AG20443 (cell line): ENCODE measurements at regions not wholly inside any gene's neighbourhood (a gene's known extent, or its start where the extent isn't known, plus 50 kb on each side); places are given as distances from the start of the nearest gene placed in this dataset.
A peak's percentile ranks its signal among the peaks of the same experiment; 100 is the strongest.
"Not testable (repeated sequence)": the region's sequence is repeated elsewhere in the genome, so short reads cannot be mapped to it uniquely, and the experiment has no call there.

Source experiments
- DNase-seq: peaks from one replicate; pipeline ENCODE4 v3.0.0; 2012; ENCODE audit warnings: low spot score, mixed read lengths

DNA sequence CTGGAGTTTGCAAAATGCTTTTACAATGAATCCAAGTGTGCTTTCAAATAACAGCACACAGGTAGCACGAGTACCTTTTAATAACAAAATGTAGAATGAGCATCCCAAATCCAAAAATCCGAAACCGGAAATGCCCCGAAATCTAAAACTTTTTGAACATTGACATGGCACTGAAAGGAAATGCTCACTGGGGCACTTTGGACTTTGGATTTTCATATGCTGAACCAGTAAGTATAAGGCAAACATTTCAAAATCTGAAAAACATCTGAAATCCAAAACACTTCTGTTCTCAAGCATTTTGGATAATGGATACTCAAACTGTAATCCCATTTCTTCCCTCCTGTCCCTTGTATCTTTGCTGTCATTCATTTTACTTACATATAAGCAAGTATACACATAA, 50.1 kb downstream of the GCNT4 start:
- DNase-seq, result no peak

DNA sequence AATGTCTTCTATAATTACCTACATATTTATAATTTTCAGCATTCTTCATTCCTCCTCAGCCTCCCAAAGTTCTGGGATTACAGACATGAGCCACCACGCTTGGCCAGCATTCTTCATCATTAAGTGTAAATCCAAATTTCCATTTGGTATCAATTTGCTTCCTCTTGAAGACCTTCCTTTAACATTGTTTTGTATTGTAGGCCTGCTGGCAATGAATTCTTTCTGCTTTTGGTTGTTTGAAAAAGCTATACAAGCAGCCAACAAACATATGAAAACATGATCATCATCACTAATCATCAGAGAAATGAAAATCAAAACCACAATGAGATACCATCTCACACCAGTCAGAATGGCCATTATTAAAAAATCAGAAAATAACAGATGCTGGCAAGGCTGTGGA, 56.4 kb downstream of the GCNT4 start:
- no peak for DNase-seq

- no peak for DNase-seq
These were observed 57.5 kb downstream of the GCNT4 start for GRCh38 chr5:74994826-74995225.

- no peak for DNase-seq
These were observed 58.6 kb downstream of the GCNT4 start for GRCh38 chr5:74993743-74994142.

DNA sequence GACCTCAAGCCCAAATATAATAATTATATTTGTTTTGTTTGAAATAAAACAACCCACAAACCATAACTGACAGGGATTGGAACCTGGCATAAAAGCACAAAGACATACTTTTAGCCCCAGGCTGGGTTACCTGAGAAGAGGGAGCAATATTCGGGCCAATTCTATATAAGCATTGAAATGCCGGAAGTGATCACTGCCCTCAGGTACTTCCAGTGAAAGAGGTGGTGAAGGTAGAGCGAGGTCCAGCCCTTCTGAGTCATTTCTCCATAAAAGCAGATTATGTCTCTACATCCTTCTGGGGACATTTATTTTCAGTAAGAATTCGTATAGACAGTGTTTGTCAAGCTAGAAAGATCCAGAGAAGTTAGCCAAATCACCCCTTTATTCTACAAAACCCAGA, 59.6 kb downstream of the GCNT4 start:
- DNase-seq, result no peak

GRCh38 chr5:74991522-74991921, 60.8 kb downstream of the GCNT4 start:
- DNase-seq, result no peak

DNA sequence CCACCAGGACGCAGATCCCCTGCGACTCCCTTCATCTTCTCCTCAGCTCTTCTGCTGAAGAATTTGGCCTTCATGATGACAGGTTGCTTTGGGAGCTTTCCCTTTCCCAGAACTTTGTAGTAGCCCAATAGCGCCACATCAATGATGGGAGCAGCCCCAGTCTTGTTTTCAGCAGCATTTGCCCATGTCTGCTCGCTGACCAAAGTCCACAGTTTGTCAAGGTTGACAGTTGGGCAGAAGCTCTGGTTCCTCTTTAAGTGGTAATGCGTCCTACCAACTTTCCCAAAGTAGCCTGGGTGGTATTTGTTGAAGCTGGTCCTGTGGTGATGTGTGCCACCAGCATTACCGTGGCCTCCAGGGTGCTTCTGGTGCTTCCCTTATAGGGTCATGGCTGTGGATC, 62.2 kb downstream of the GCNT4 start:
- DNase-seq, result no peak

- no peak for DNase-seq
These were observed 63.9 kb downstream of the GCNT4 start for GRCh38 chr5:74988273-74988983.

DNA sequence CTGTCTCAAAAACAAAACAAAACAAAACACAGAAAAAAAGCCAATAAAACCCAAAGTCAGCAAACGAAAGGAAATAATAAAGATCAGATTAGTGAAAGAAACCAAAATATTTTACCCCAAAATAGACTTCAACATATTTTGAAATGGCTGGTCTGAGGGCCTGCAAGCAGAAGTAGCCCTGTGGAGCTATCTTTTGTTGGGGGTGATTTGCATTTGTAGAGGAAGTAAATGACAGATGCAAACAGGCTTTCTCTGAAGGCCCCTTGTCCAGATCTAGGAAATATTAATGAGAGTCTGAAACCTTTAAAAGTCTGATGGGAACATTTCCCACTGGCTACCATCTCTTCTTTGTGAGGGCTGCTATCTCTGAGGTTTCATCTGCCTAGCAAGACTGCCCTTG, 74.0 kb downstream of the GCNT4 start:
- no peak for DNase-seq

GRCh38 chr5:74977471-74977870, 74.9 kb downstream of the GCNT4 start:
- DNase-seq, result peak; percentile 45

DNA sequence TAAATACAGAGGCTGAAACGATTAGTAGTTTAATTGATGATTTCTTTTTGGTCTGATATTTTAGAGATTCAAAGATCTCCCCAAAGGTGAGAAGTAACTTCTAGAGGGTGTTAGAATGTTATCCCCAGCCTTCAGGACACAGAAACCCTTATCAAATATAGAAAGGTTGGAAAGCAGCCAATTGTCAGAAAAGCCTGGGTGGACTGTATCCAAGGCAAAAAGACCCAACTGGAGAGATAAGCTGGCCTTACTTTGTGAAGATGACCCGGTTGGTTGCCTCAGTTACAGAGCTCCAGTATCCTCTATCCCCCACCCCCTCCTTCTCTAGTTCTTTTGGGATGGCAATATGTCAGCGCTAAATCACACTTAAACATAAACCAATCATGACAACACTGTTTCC, 75.7 kb downstream of the GCNT4 start:
- DNase-seq, result no peak

DNA sequence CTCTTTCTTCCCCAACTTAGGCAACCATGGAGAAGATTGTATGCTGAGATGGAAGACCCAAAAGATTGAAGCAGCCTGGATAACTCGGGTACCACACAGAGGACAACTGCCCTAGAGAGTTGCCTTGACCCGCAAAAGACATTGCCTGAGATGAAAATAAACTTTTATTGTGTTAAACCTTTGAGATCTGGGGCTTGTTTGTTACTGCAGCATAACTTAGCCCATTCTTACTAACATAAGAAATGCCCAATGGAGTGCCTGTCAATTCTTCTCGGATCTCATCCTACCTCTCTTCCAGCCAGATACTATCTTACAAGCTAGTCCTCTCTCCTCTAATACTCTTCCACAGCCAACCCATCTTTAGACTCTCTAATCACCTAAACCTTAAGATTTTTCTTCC, 76.8 kb downstream of the GCNT4 start:
- DNase-seq, result no peak

DNA sequence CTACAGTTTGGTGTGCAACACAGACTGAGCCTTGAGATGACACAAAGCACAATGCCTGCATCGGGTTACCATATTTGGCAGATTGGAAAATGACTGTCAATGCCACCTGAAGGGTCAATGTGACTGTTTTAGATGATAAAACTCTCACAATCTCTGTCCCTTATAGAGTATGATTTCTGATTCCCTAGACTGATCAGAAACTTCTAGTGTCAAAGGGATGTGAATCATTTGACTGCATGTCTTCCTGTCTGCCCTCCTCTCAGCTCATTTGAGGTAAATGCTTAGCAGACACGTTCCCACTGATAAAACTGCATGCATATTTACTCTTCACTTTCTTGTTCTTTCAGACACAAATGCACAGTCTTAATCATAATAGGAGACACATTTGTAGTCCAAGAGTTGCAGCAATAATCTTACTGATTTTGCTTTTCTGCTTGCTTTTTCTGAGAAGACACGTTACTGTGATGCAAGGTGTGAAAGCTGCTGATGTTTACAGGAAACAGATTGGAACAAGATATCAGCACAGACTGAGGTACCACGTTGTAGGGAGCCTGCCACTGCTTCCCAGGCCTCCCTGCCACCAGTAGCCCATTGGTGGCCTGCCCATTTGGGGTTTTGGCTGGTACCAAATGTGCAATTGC, 77.8 kb downstream of the GCNT4 start:
- DNase-seq, result no peak

- no peak for DNase-seq
These were observed 78.7 kb downstream of the GCNT4 start for GRCh38 chr5:74973694-74974093.

DNA sequence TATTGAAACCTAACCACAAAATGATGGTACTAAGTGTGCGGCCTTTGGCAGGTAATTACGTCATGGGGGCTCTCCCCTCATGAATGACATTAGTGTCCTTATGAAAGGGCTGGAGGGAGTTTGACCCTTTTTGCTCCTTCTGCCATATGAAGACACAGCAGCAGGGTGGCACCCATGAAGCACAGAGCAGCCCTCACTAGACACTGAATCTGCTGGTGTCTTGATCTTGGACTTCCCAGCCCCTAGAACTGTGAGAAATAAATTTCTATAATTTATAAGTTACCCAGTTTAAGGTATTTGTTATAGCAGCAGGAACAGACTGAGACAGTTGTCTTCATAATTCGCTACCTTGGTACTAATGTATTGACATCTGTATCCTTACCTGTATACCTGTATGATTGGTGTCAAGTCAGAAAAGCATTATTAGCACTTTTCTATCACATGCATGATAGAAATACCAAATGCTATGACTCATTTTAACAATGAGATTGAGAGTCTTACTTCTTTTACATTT, 80.4 kb downstream of the GCNT4 start:
- DNase-seq, result no peak

GRCh38 chr5:74970891-74971290, 81.5 kb downstream of the GCNT4 start:
- DNase-seq, result not testable (repeated sequence)

GRCh38 chr5:74969726-74970125, 82.6 kb downstream of the GCNT4 start:
- DNase-seq, result no peak

DNA sequence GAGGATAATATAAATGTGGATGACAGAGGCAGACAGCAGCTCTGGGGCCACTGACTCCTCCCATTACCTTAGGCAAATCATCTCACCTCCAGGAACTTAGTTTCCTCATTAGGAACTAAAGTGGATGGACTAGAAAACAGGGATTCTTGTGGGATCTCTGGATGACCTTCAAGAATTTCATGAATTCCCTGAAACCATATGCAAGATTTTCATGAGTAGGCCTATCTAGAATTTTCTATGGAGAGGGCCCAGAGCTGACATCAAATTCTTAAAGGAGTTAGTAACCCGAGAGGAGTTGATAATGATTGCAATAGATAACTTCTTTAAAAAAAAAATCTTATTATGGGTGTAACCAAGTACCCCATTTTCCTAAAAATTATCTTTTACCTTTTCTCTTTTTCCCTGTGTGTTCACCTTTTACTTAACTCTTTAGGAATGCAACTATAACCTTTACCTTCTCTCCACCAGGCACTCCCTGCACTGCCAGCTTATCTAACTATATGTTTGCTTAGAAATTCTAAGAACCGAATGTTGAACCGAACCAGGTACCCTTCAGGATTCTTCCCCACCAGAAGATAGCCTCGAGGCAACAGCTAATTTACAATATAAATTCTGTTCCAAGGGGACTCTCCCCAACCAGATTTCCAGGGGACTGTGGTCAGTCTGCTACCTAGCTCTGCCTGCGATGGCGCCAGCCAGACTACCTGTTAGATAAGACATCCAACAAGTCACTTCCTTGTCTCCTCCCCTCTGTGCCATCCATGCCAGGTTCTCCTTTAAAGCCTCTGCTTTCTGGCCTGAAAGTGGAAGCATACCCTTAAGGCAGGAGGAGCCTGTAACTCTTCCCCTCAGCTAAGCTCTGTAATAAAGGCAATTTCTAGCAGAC, 86.0 kb downstream of the GCNT4 start:
- DNase-seq, result peak; percentile 29

DNA sequence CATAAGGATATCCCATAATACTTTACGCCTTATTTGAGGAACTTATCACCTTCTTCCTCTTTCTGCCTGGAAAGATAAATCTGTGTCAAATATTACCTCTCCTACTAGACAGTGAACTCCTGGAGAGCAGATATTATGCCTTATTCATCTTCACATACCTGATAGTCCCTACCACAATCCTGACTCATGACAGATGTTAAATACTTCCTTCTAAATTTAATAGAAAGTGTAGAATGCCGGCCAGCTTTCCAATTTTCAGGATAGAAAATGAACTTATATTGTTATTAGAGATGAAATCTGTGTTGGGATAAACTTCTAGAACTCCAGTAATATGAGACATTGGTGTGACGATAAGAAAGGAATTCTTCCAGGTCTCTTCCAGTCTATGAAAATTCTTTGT, 89.0 kb downstream of the GCNT4 start:
- DNase-seq, result no peak

DNA sequence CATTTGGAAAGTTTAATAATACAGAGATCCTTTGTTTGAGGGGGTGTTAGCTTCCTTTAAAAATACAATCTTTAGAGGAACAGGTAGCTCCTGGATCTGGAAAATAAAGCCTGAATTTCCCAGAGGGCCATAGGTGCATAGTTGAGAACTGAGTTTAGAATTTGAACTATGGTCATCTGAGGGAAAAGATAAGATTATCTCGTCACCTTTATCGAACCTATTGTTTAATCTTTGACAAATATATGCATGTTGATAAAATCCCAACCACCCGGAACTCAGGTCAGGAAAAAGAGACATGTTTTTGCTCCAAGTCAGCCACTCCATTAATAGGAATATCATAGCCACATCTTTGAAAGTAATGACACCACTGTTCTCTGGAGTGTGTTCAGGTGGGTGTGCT, 91.7 kb upstream of the FAM169A start:
- no peak for DNase-seq

- DNase-seq, result no peak
These were observed 91.0 kb upstream of the FAM169A start for GRCh38 chr5:74957029-74957784.

DNA sequence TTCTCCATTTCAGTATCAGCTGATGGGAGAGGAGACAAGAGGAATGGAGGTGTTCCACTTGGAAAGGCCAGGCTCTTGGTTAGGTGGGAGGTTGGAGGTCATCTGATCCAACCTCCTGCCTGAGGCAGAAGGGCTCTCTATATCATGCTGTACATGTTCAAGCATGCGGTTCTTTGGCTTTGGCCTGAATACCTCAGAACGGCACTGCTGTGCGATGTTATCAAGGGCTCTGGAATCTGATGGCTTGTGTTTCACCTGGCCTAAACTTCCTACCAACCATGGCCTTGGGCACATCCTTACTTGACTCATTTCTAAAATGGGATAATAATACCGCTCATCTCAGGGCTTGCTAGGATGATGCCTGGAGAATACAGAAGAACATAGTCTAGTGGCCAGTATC, 90.1 kb upstream of the FAM169A start:
- no peak for DNase-seq
